DND-41 (cell line): ENCODE measurements at regions not wholly inside any gene's neighbourhood (a gene's known extent, or its start where the extent isn't known, plus 50 kb on each side); places are given as distances from the start of the nearest gene placed in this dataset.

ENCODE experiments used
- EZH2 ChIP-seq: IDR thresholded peaks from 3 replicates; pipeline ENCODE4 v1.6.1; 2012; ENCODE audit warnings: borderline replicate concordance, low read depth, mild to moderate bottlenecking, moderate library complexity, low read length, inconsistent platforms; ENCODE audit not compliant: severe bottlenecking
- TF ChIP-seq, protein P1 (sequence below): IDR thresholded peaks from 2 replicates; pipeline ENCODE4 v1.5.1; 2012; ENCODE audit warnings: borderline replicate concordance, low read length, moderate library complexity, mild to moderate bottlenecking; ENCODE audit not compliant: poor library complexity, severe bottlenecking; ENCODE audit errors: extremely low read depth

DNA sequence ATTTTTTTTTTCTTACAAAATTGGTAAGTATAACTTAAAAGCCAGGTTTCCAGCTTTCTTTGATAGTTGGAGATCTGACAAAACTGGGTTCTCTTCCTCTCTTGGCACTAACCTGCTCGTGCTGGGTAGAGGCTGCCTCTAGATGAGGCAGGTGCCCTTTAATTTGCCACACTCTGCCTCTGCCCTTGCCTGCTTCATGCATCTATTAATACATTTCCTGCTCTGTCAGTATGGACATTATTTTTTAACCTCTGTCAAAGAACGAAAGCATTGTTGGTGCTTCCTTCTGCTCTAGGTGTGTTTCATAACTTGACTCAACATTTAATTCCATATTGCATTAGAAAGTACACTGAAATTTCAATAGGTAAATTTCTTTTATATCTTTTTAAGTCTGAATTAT lies 490.7 kb upstream of the ZEB2 start:
- TF ChIP-seq, protein P1, sequence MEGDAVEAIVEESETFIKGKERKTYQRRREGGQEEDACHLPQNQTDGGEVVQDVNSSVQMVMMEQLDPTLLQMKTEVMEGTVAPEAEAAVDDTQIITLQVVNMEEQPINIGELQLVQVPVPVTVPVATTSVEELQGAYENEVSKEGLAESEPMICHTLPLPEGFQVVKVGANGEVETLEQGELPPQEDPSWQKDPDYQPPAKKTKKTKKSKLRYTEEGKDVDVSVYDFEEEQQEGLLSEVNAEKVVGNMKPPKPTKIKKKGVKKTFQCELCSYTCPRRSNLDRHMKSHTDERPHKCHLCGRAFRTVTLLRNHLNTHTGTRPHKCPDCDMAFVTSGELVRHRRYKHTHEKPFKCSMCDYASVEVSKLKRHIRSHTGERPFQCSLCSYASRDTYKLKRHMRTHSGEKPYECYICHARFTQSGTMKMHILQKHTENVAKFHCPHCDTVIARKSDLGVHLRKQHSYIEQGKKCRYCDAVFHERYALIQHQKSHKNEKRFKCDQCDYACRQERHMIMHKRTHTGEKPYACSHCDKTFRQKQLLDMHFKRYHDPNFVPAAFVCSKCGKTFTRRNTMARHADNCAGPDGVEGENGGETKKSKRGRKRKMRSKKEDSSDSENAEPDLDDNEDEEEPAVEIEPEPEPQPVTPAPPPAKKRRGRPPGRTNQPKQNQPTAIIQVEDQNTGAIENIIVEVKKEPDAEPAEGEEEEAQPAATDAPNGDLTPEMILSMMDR = no peak
- TF ChIP-seq EZH2 = no peak
